ENCODE measurements at regions not wholly inside any gene's neighbourhood (a gene's known extent, or its start where the extent isn't known, plus 50 kb on each side); places are given as distances from the start of the nearest gene placed in this dataset.

GRCh38 chr14:86665975-86666374 lies 1136.0 kb downstream of the FLRT2 start (continued):
- TF ChIP-seq, protein P1, sequence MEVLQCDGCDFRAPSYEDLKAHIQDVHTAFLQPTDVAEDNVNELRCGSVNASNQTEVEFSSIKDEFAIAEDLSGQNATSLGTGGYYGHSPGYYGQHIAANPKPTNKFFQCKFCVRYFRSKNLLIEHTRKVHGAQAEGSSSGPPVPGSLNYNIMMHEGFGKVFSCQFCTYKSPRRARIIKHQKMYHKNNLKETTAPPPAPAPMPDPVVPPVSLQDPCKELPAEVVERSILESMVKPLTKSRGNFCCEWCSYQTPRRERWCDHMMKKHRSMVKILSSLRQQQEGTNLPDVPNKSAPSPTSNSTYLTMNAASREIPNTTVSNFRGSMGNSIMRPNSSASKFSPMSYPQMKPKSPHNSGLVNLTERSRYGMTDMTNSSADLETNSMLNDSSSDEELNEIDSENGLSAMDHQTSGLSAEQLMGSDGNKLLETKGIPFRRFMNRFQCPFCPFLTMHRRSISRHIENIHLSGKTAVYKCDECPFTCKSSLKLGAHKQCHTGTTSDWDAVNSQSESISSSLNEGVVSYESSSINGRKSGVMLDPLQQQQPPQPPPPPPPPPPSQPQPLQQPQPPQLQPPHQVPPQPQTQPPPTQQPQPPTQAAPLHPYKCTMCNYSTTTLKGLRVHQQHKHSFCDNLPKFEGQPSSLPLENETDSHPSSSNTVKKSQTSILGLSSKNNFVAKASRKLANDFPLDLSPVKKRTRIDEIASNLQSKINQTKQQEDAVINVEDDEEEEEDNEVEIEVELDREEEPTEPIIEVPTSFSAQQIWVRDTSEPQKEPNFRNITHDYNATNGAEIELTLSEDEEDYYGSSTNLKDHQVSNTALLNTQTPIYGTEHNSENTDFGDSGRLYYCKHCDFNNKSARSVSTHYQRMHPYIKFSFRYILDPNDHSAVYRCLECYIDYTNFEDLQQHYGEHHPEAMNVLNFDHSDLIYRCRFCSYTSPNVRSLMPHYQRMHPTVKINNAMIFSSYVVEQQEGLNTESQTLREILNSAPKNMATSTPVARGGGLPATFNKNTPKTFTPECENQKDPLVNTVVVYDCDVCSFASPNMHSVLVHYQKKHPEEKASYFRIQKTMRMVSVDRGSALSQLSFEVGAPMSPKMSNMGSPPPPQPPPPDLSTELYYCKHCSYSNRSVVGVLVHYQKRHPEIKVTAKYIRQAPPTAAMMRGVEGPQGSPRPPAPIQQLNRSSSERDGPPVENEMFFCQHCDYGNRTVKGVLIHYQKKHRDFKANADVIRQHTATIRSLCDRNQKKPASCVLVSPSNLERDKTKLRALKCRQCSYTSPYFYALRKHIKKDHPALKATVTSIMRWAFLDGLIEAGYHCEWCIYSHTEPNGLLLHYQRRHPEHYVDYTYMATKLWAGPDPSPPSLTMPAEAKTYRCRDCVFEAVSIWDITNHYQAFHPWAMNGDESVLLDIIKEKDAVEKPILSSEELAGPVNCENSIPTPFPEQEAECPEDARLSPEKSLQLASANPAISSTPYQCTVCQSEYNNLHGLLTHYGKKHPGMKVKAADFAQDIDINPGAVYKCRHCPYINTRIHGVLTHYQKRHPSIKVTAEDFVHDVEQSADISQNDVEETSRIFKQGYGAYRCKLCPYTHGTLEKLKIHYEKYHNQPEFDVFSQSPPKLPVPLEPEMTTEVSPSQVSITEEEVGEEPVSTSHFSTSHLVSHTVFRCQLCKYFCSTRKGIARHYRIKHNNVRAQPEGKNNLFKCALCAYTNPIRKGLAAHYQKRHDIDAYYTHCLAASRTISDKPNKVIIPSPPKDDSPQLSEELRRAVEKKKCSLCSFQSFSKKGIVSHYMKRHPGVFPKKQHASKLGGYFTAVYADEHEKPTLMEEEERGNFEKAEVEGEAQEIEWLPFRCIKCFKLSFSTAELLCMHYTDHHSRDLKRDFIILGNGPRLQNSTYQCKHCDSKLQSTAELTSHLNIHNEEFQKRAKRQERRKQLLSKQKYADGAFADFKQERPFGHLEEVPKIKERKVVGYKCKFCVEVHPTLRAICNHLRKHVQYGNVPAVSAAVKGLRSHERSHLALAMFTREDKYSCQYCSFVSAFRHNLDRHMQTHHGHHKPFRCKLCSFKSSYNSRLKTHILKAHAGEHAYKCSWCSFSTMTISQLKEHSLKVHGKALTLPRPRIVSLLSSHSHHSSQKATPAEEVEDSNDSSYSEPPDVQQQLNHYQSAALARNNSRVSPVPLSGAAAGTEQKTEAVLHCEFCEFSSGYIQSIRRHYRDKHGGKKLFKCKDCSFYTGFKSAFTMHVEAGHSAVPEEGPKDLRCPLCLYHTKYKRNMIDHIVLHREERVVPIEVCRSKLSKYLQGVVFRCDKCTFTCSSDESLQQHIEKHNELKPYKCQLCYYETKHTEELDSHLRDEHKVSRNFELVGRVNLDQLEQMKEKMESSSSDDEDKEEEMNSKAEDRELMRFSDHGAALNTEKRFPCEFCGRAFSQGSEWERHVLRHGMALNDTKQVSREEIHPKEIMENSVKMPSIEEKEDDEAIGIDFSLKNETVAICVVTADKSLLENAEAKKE (CRISPR knock-in tag; IDR thresholded peaks at IDR 0.05) = no peak
- TF ChIP-seq CREB1 (CRISPR knock-in tag; IDR thresholded peaks at IDR 0.05; ENCODE audit: low read depth) = no peak
- no peak for TF ChIP-seq JUNB (IDR thresholded peaks at IDR 0.05; ENCODE audit: unreplicated experiment)

DNA sequence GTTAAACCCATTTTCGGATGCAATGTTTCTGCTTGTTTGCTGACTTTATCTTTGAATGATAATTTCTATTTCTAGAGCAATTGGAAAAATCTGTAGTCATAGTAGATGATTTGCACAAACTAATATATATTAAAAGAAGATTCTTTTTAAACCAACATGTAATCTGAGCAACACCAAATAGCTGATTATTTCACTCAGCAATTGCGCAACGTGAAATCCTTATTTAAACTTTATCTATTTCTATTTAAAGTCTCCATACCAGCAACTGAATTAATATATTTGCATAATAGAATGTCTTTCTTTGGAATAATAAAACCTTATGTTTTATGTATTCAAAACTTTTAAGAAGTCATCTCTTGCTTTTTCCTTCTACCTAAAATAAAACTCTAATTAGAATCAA lies 1132.4 kb downstream of the FLRT2 start:
- no peak for ATAC-seq
- H3K36me3 Mint-ChIP-seq (ENCODE audit: low read depth) = no peaks in the 10 kb centered on the region
- no peak overlapping the region for H3K27ac Mint-ChIP-seq
- H3K9me3 Mint-ChIP-seq = no peaks in the 10 kb centered on the region
- Histone ChIP-seq H3K4me3 (no peak overlapping the region), H3K4me1 (ENCODE audit: insufficient read depth) (no peaks in the 10 kb centered on the region), H2AFZ (no peak overlapping the region), H4K20me1 (replicated peaks; ENCODE audit: insufficient read depth) (no peaks in the 10 kb centered on the region), H3F3A (replicated peaks; ENCODE audit: low read depth) (no peaks in the 10 kb centered on the region), H3K79me2 (replicated peaks; ENCODE audit: insufficient read depth) (no peaks in the 10 kb centered on the region), H3K27me3 (ENCODE audit: insufficient read depth) (no peaks in the 10 kb centered on the region), H3K9me2 (ENCODE audit: insufficient read depth) (no peaks in the 10 kb centered on the region), H3K36me3 (ENCODE audit: insufficient read depth) (no peaks in the 10 kb centered on the region), H3K4me2 (no peak overlapping the region), H3K27ac (ENCODE audit: low read depth) (no peak overlapping the region)
- H3K4me1 Mint-ChIP-seq = no peaks in the 10 kb centered on the region
- H3K4me3 Mint-ChIP-seq = no peak overlapping the region
- no peak for DNase-seq (ENCODE audit: low spot score)
- H3K27me3 Mint-ChIP-seq (ENCODE audit: insufficient read depth, low read depth, poor library complexity) = peaks cover 2% of the 10 kb centered on the region
- TF ChIP-seq POLR2AphosphoS5 (IDR thresholded peaks at IDR 0.05; ENCODE audit: low read depth) = no peak
- TF ChIP-seq, protein P1 (CRISPR knock-in tag; IDR thresholded peaks at IDR 0.05) = no peak
- TF ChIP-seq NANOG (IDR thresholded peaks at IDR 0.05; ENCODE audit: borderline replicate concordance) = no peak
- no peak for TF ChIP-seq ETS1 (IDR thresholded peaks at IDR 0.05)
- no peak for TF ChIP-seq ZNF331 (CRISPR knock-in tag; IDR thresholded peaks at IDR 0.05; ENCODE audit: low read depth)
- no peak for TF ChIP-seq EZH2phosphoT487 (IDR thresholded peaks at IDR 0.05; ENCODE audit: unreplicated experiment)
- no peak for TF ChIP-seq CREB1 (CRISPR knock-in tag; IDR thresholded peaks at IDR 0.05; ENCODE audit: low read depth)
- TF ChIP-seq EZH2 (IDR thresholded peaks at IDR 0.05; ENCODE audit: low read depth, unreplicated experiment) = no peak
- no peak for TF ChIP-seq JUNB (IDR thresholded peaks at IDR 0.05; ENCODE audit: unreplicated experiment)

Data from GM23338 (cell line).